Endothelial cell of umbilical vein (primary cell): ENCODE measurements at regions not wholly inside any gene's neighbourhood (a gene's known extent, or its start where the extent isn't known, plus 50 kb on each side); places are given as distances from the start of the nearest gene placed in this dataset.
"Not testable (repeated sequence)": the region's sequence is repeated elsewhere in the genome, so short reads cannot be mapped to it uniquely, and the experiment has no call there.

Experiments
- BruUV-seq: library from RNA; stranded (reverse); fragments of 400-500 nt; replicated peaks from 2 replicates; lab custom pipeline; 2021; lab: Mats Ljungman, UMichigan
- CTCF ChIA-PET: fragments of 300-600, 350-600 bp; sonication (Branson Sonifier 250); formaldehyde crosslinking; loops from one replicate; lab custom pipeline; 2021; ENCODE audit warnings: antibody characterized with exemption, inconsistent platforms; lab: Charles Lee
- POLR2A ChIA-PET: fragments of 300-600, 350-600 bp; sonication (Branson Sonifier 250); formaldehyde crosslinking; loops from one replicate; lab custom pipeline; 2021; ENCODE audit warnings: antibody characterized with exemption, inconsistent platforms; lab: Charles Lee
- DNase-seq: peaks from one replicate; pipeline ENCODE4 v3.0.0-alpha.2; 2011; ENCODE audit warnings: low read depth, low spot score
- FAIRE-seq: peaks from 2 replicates; lab custom pipeline; 2011; peaks lifted over from hg19 to GRCh38; lab: Jason Lieb, UNC
- H2AFZ ChIP-seq: 2 replicates; pipeline ENCODE4 v1.6.0; 2012; ENCODE audit warnings: low read depth, low read length, control low read depth, inconsistent platforms
- H3K27ac ChIP-seq: 2 replicates; pipeline ENCODE4 v1.5.1; 2011; ENCODE audit warnings: low read depth, mild to moderate bottlenecking, control low read depth, low read length, moderate library complexity; ENCODE audit not compliant: insufficient read depth
- H3K27me3 ChIP-seq, 2 experiments: 2 replicates each; pipeline versions ENCODE4 v1.6.0 to v1.6.1; 2011; ENCODE audit warnings: low read length in 2 of 2, mixed read lengths in 1 of 2; ENCODE audit not compliant: control insufficient read depth in 2 of 2, insufficient read depth in 2 of 2
- H3K36me3 ChIP-seq, 2 experiments: 2 replicates in 1 of 2; 3 replicates in 1 of 2; pipeline ENCODE4 v1.5.1; 2011; ENCODE audit warnings: low read length in 2 of 2, mild to moderate bottlenecking in 1 of 2, moderate library complexity in 1 of 2; ENCODE audit not compliant: control insufficient read depth in 2 of 2, insufficient read depth in 2 of 2; ENCODE audit errors: extremely low read depth in 1 of 2
- H3K4me1 ChIP-seq: 3 replicates; pipeline ENCODE4 v1.5.1; 2011; ENCODE audit warnings: mild to moderate bottlenecking, low read length; ENCODE audit not compliant: control insufficient read depth, insufficient read depth; ENCODE audit errors: extremely low read depth
- H3K4me2 ChIP-seq: 2 replicates; pipeline ENCODE4 v1.6.1; 2011; ENCODE audit warnings: low read length, control low read depth, mixed read lengths; ENCODE audit not compliant: insufficient read depth
- H3K4me3 ChIP-seq, 3 experiments: fragments of 200-600 bp in 1 of 3; sonication (generic), shearing (Covaris generic) in 1 of 3; replicated peaks in 1 of 3; 2 replicates each; pipeline ENCODE4 v1.5.1; 2011 to 2016; ENCODE audit warnings: control low read depth in 3 of 3, low read length in 3 of 3, mild to moderate bottlenecking in 2 of 3, inconsistent platforms in 1 of 3, low read depth in 1 of 3, moderate library complexity in 1 of 3; ENCODE audit not compliant: insufficient read depth in 1 of 3
- H3K79me2 ChIP-seq: 2 replicates; pipeline ENCODE4 v1.6.0; 2012; ENCODE audit warnings: low read length, inconsistent platforms; ENCODE audit not compliant: control insufficient read depth, insufficient read depth
- H3K9ac ChIP-seq: replicated peaks from 2 replicates; pipeline ENCODE3; 2011; ENCODE audit warnings: low read length, control low read depth; ENCODE audit not compliant: insufficient read depth; ENCODE audit errors: extremely low read depth
- H3K9me1 ChIP-seq: replicated peaks from 3 replicates; pipeline ENCODE4 v1.6.0; 2011; ENCODE audit warnings: mild to moderate bottlenecking, low read length; ENCODE audit not compliant: control insufficient read depth, insufficient read depth; ENCODE audit errors: extremely low read depth
- H3K9me3 ChIP-seq: replicated peaks from 2 replicates; pipeline ENCODE4 v1.5.1; 2012; ENCODE audit warnings: low read length, inconsistent platforms; ENCODE audit not compliant: control insufficient read depth, insufficient read depth
- H4K20me1 ChIP-seq: replicated peaks from 2 replicates; pipeline ENCODE3; 2011; ENCODE audit warnings: mild to moderate bottlenecking, low read length; ENCODE audit not compliant: control insufficient read depth, insufficient read depth; ENCODE audit errors: extremely low read depth
- EZH2 ChIP-seq: IDR thresholded peaks from 2 replicates; pipeline ENCODE4 v1.6.1; 2012; ENCODE audit warnings: borderline replicate concordance, low read depth, mild to moderate bottlenecking, moderate library complexity, low read length, inconsistent platforms; ENCODE audit not compliant: severe bottlenecking
- FOS ChIP-seq: IDR thresholded peaks from 2 replicates; pipeline ENCODE4 v1.6.1; 2011; ENCODE audit warnings: mild to moderate bottlenecking, low read length, moderate library complexity, borderline replicate concordance; ENCODE audit not compliant: insufficient read depth
- GATA2 ChIP-seq: IDR thresholded peaks from 2 replicates; pipeline ENCODE4 v1.7.0; 2011; ENCODE audit warnings: low read depth, mild to moderate bottlenecking, moderate library complexity, mixed read lengths, low read length; ENCODE audit not compliant: insufficient read length, insufficient read depth
- JUN ChIP-seq: IDR thresholded peaks from 2 replicates; pipeline ENCODE4 v1.6.1; 2011; ENCODE audit warnings: borderline replicate concordance, low read depth; ENCODE audit not compliant: insufficient read length, insufficient read depth
- MAX ChIP-seq: IDR thresholded peaks from 2 replicates; pipeline ENCODE4 v1.6.1; 2011; ENCODE audit not compliant: insufficient read depth, insufficient read length
- POLR2A ChIP-seq: IDR thresholded peaks from 2 replicates; pipeline ENCODE4 v1.6.1; 2012; ENCODE audit warnings: low read depth, mild to moderate bottlenecking, control low read depth, low read length
- POLR2AphosphoS5 ChIP-seq: IDR thresholded peaks from 2 replicates; pipeline ENCODE4 v1.6.1; 2012; ENCODE audit warnings: low read depth, mild to moderate bottlenecking, control low read depth, low read length, moderate library complexity; ENCODE audit not compliant: insufficient read depth
- dilution Hi-C: fragments of 300-500 bp; cut with MboI; formaldehyde crosslinking; loops from one replicate; pipeline ENCODE4 v1.15.0; 2019; ENCODE audit warnings: low sequenced_read_pairs; ENCODE audit not compliant: extremely low pct_ligation_motif_present
- intact Hi-C: fragments of 100-400 bp; cut with micrococcal nuclease; formaldehyde crosslinking; loops from one replicate; pipeline ENCODE4 v1.10.0; 2022

- CTCF ChIA-PET, result no interaction called here
- Histone ChIP-seq H3K9me3 (no peaks in the 10 kb centered on the region), H3K27me3 (no peaks in the 10 kb centered on the region), H2AFZ (no peak overlapping the region), H3K4me1 (no peaks in the 10 kb centered on the region), H3K4me2 (no peak overlapping the region), H3K36me3 (no peaks in the 10 kb centered on the region), H4K20me1 (no peaks in the 10 kb centered on the region), H3K9ac (no peak overlapping the region), H3K27ac (no peak overlapping the region), H3K4me3 (no peak overlapping the region), H3K79me2 (no peaks in the 10 kb centered on the region), H3K9me1 (no peaks in the 10 kb centered on the region)
- dilution Hi-C loops, result no loop called here
- TF ChIP-seq MAX (no peak), JUN (no peak), GATA2 (no peak), POLR2A (no peak), EZH2 (no peak), FOS (no peak), POLR2AphosphoS5 (no peak)
- DNase-seq (no peak), FAIRE-seq (no peak)
- intact Hi-C loops, result no loop called here
- BruUV-seq, result no TSS peak
- POLR2A ChIA-PET, result no interaction called here
Measured at GRCh38 chr16:35602116-35602515, 2142.7 kb downstream of the TP53TG3F start.

- POLR2A ChIA-PET, H4K20me1 ChIP-seq, H3K9me1 ChIP-seq, H3K4me2 ChIP-seq, DNase-seq, H3K36me3 ChIP-seq, FAIRE-seq, H3K27me3 ChIP-seq, H3K4me1 ChIP-seq, H3K4me3 ChIP-seq, H3K27ac ChIP-seq, intact Hi-C loops, dilution Hi-C loops, BruUV-seq, H3K79me2 ChIP-seq, H2AFZ ChIP-seq, H3K9ac ChIP-seq, CTCF ChIA-PET, H3K9me3 ChIP-seq: not testable (repeated sequence)
Measured at GRCh38 chr16:35603371-35603770, 2144.0 kb downstream of the TP53TG3F start.
